ENCODE measurements at regions not wholly inside any gene's neighbourhood (a gene's known extent, or its start where the extent isn't known, plus 50 kb on each side); places are given as distances from the start of the nearest gene placed in this dataset.

GRCh38 chr2:57888463-57888862 is 158.1 kb upstream of the VRK2 start:
- H3K27me3 ChIP-seq (ENCODE audit: control insufficient read depth, insufficient read depth, low read length), result no peaks in the 10 kb centered on the region
- no peak for DNase-seq (ENCODE audit: low read depth)
- H3K36me3 ChIP-seq (ENCODE audit: control insufficient read depth, insufficient read depth, low read length), result no peaks in the 10 kb centered on the region
- H3K4me3 ChIP-seq (ENCODE audit: low read depth, low read length), result no peak overlapping the region
- no peak for TF ChIP-seq CTCF (IDR thresholded peaks at IDR 0.05; ENCODE audit: insufficient read depth, low read length, poor library complexity, severe bottlenecking)

GRCh38 chr2:57890464-57890863 is 156.1 kb upstream of the VRK2 start:
- H3K27me3 ChIP-seq (ENCODE audit: control insufficient read depth, insufficient read depth, low read length), result no peaks in the 10 kb centered on the region
- H3K36me3 ChIP-seq (ENCODE audit: control insufficient read depth, insufficient read depth, low read length), result no peaks in the 10 kb centered on the region
- DNase-seq (ENCODE audit: low read depth), result no peak
- H3K4me3 ChIP-seq (ENCODE audit: low read depth, low read length), result no peak overlapping the region
- no peak for TF ChIP-seq CTCF (IDR thresholded peaks at IDR 0.05; ENCODE audit: insufficient read depth, low read length, poor library complexity, severe bottlenecking)

- TF ChIP-seq CTCF (IDR thresholded peaks at IDR 0.05; ENCODE audit: insufficient read depth, low read length, poor library complexity, severe bottlenecking), result no peak
- no peak for DNase-seq (ENCODE audit: low read depth)
- H3K36me3 ChIP-seq (ENCODE audit: control insufficient read depth, insufficient read depth, low read length), result no peaks in the 10 kb centered on the region
- no peak overlapping the region for H3K4me3 ChIP-seq (ENCODE audit: low read depth, low read length)
- H3K27me3 ChIP-seq (ENCODE audit: control insufficient read depth, insufficient read depth, low read length), result no peaks in the 10 kb centered on the region
Measured at GRCh38 chr2:57891086-57891712, 155.4 kb upstream of the VRK2 start.

GRCh38 chr2:57892920-57893319 is 153.7 kb upstream of the VRK2 start:
- Histone ChIP-seq H3K4me3 (ENCODE audit: low read depth, low read length) (no peak overlapping the region), H3K36me3 (ENCODE audit: control insufficient read depth, insufficient read depth, low read length) (no peaks in the 10 kb centered on the region), H3K27me3 (ENCODE audit: control insufficient read depth, insufficient read depth, low read length) (no peaks in the 10 kb centered on the region)
- TF ChIP-seq CTCF (IDR thresholded peaks at IDR 0.05; ENCODE audit: insufficient read depth, low read length, poor library complexity, severe bottlenecking), result no peak
- DNase-seq (ENCODE audit: low read depth), result no peak

- H3K27me3 ChIP-seq (ENCODE audit: control insufficient read depth, insufficient read depth, low read length), result no peaks in the 10 kb centered on the region
- H3K4me3 ChIP-seq (ENCODE audit: low read depth, low read length), result no peak overlapping the region
- H3K36me3 ChIP-seq (ENCODE audit: control insufficient read depth, insufficient read depth, low read length), result no peaks in the 10 kb centered on the region
- no peak for DNase-seq (ENCODE audit: low read depth)
- no peak for TF ChIP-seq CTCF (IDR thresholded peaks at IDR 0.05; ENCODE audit: insufficient read depth, low read length, poor library complexity, severe bottlenecking)
Measured at GRCh38 chr2:57893347-57893746, 153.3 kb upstream of the VRK2 start.

- no peaks in the 10 kb centered on the region for H3K27me3 ChIP-seq (ENCODE audit: control insufficient read depth, insufficient read depth, low read length)
- no peak for DNase-seq (ENCODE audit: low read depth)
- TF ChIP-seq CTCF (IDR thresholded peaks at IDR 0.05; ENCODE audit: insufficient read depth, low read length, poor library complexity, severe bottlenecking), result no peak
- H3K36me3 ChIP-seq (ENCODE audit: control insufficient read depth, insufficient read depth, low read length), result no peaks in the 10 kb centered on the region
- no peak overlapping the region for H3K4me3 ChIP-seq (ENCODE audit: low read depth, low read length)
Measured at GRCh38 chr2:57893786-57894185, 152.8 kb upstream of the VRK2 start.
